Thyroid gland (tissue), 4 donors: ENCODE measurements at regions not wholly inside any gene's neighbourhood (a gene's known extent, or its start where the extent isn't known, plus 50 kb on each side); places are given as distances from the start of the nearest gene placed in this dataset.

Source experiments
- POLR2A ChIP-seq, 2 donors: fragments of 450-650 bp; IDR thresholded peaks; one replicate each; pipeline ENCODE4 v1.6.1; 2017; ENCODE audit warnings: antibody characterized with exemption in 2 of 2, mild to moderate bottlenecking in 2 of 2, moderate library complexity in 1 of 2
- TF ChIP-seq, protein P1 (sequence below), 6 experiments: fragments of 200-600 bp in 3 of 6; fragments of 450-650 bp in 3 of 6; sonication (generic) in 3 of 6; IDR thresholded peaks; one replicate each; pipeline ENCODE4 v1.5.1; 2016 to 2019; ENCODE audit warnings: antibody characterized with exemption in 6 of 6, mild to moderate bottlenecking in 2 of 6, inconsistent platforms in 1 of 6, moderate library complexity in 1 of 6

DNA sequence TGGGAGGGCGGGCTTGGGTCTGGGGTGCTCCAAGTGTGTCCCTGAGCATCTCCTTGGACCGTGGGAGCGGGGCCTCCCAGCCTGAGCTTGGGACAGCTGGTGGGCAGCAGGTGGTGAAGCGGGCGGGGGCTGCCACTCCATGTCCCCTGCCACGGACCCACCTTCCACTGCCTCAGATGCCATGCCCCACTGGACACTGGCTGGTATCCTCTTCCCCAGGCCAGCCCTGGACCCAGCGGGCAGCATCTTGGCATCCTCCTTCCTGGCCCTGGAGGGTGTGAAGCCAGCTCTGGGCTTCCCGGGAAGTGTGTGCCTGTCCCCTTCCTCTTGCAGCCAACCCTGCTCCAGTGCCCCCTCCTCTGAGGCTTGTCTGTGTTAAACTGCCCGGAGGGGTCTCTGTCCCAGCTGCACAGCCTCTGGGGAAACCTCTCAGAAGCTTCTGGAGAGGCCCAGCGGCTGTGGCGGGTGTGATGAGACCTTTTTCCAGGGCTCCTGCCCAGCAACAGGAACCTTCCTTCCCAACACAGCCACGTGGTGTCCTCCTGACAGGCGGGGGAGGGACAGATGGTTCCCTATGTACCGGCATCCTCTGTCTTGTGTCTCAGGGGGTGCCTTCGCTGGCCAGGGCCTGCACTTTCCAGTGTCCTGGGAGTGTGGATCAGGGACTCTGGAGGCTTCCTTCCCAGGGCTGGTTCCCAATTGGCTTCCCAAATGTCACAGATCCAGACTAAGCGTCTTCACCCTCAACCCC lies 81.6 kb upstream of the DISP3 start:
- TF ChIP-seq, protein P1, sequence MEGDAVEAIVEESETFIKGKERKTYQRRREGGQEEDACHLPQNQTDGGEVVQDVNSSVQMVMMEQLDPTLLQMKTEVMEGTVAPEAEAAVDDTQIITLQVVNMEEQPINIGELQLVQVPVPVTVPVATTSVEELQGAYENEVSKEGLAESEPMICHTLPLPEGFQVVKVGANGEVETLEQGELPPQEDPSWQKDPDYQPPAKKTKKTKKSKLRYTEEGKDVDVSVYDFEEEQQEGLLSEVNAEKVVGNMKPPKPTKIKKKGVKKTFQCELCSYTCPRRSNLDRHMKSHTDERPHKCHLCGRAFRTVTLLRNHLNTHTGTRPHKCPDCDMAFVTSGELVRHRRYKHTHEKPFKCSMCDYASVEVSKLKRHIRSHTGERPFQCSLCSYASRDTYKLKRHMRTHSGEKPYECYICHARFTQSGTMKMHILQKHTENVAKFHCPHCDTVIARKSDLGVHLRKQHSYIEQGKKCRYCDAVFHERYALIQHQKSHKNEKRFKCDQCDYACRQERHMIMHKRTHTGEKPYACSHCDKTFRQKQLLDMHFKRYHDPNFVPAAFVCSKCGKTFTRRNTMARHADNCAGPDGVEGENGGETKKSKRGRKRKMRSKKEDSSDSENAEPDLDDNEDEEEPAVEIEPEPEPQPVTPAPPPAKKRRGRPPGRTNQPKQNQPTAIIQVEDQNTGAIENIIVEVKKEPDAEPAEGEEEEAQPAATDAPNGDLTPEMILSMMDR (IDR thresholded peaks at IDR 0.05), result no peak
- no peak for TF ChIP-seq POLR2A (IDR thresholded peaks at IDR 0.05)
